ENCODE measurements at regions not wholly inside any gene's neighbourhood (a gene's known extent, or its start where the extent isn't known, plus 50 kb on each side); places are given as distances from the start of the nearest gene placed in this dataset.

DNA sequence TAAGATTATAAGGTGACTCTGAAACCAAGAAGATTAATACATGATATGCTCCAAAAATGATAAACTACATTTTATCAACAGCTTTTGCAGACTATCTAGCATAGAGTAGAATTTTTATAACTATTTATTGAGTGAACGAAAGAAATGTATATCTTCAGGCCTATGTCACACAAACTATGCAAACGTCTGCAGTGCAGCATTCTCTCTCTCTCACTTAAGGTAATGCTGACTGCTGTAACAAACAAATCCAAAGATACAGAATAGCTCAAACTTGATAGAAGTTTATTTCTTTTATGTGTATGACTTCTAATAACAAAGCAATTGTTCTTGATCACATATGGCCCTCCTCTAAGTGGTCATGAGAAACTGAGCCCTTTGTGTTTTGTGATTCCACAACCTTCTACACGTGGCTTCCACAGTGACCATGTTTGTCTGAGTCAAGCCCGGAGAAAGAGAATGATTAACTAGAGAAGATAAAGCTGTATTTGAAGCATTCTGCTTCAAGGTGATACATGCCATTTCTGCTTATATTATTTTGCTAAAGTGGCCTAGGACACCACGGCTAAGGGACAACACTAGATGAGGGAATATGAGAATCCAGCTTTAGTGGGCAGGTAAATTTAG, 1352.7 kb upstream of the TMEM132C start:
- TF ChIP-seq, protein P1, sequence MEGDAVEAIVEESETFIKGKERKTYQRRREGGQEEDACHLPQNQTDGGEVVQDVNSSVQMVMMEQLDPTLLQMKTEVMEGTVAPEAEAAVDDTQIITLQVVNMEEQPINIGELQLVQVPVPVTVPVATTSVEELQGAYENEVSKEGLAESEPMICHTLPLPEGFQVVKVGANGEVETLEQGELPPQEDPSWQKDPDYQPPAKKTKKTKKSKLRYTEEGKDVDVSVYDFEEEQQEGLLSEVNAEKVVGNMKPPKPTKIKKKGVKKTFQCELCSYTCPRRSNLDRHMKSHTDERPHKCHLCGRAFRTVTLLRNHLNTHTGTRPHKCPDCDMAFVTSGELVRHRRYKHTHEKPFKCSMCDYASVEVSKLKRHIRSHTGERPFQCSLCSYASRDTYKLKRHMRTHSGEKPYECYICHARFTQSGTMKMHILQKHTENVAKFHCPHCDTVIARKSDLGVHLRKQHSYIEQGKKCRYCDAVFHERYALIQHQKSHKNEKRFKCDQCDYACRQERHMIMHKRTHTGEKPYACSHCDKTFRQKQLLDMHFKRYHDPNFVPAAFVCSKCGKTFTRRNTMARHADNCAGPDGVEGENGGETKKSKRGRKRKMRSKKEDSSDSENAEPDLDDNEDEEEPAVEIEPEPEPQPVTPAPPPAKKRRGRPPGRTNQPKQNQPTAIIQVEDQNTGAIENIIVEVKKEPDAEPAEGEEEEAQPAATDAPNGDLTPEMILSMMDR (IDR thresholded peaks at IDR 0.05): no peak
- no peak for TF ChIP-seq POLR2A (IDR thresholded peaks at IDR 0.05)
